ENCODE measurements at regions not wholly inside any gene's neighbourhood (a gene's known extent, or its start where the extent isn't known, plus 50 kb on each side); places are given as distances from the start of the nearest gene placed in this dataset.

DNA sequence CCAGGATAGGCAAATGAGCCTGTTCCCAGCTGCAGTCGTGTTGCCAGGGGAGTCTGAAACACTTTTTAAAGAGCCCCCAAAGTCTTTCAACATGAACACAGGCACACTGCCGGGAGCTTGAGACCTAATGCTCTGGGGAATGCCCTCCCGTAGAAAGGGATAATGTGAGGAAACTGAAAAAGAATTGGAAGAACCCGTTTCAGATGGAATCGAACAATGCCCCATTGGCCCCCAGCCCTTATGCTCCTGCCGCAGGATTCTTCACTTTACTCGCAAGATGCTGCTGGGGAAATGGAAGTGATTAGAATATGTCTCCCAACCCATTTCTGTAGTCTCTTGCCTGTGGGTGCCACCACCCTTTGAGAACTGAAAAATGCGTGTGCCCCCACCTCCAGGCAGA is 136.3 kb upstream of the GATA6 start:
- no peak for TF ChIP-seq CTCF (IDR thresholded peaks at IDR 0.05)
- TF ChIP-seq SIN3A (IDR thresholded peaks at IDR 0.05; ENCODE audit: borderline replicate concordance, insufficient read depth, low read depth, low read length): no peak
- TF ChIP-seq, protein P1, sequence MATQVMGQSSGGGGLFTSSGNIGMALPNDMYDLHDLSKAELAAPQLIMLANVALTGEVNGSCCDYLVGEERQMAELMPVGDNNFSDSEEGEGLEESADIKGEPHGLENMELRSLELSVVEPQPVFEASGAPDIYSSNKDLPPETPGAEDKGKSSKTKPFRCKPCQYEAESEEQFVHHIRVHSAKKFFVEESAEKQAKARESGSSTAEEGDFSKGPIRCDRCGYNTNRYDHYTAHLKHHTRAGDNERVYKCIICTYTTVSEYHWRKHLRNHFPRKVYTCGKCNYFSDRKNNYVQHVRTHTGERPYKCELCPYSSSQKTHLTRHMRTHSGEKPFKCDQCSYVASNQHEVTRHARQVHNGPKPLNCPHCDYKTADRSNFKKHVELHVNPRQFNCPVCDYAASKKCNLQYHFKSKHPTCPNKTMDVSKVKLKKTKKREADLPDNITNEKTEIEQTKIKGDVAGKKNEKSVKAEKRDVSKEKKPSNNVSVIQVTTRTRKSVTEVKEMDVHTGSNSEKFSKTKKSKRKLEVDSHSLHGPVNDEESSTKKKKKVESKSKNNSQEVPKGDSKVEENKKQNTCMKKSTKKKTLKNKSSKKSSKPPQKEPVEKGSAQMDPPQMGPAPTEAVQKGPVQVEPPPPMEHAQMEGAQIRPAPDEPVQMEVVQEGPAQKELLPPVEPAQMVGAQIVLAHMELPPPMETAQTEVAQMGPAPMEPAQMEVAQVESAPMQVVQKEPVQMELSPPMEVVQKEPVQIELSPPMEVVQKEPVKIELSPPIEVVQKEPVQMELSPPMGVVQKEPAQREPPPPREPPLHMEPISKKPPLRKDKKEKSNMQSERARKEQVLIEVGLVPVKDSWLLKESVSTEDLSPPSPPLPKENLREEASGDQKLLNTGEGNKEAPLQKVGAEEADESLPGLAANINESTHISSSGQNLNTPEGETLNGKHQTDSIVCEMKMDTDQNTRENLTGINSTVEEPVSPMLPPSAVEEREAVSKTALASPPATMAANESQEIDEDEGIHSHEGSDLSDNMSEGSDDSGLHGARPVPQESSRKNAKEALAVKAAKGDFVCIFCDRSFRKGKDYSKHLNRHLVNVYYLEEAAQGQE (IDR thresholded peaks at IDR 0.05; ENCODE audit: insufficient read depth in 1 of 2, low read depth in 2 of 2, low read length in 1 of 2): no peak

All from Panc1 (cell line).